SU-DHL-6 (cell line): ENCODE measurements at regions not wholly inside any gene's neighbourhood (a gene's known extent, or its start where the extent isn't known, plus 50 kb on each side); places are given as distances from the start of the nearest gene placed in this dataset.

Experiments
- EZH2phosphoT487 ChIP-seq: fragments of 200-600 bp; sonication (generic), shearing (Covaris generic); conservative IDR thresholded peaks from 2 replicates; pipeline ENCODE4 v1.6.1; 2018; ENCODE audit warnings: mild to moderate bottlenecking, antibody characterized with exemption, low read length, moderate library complexity, mixed read lengths
- TF ChIP-seq, protein P1 (sequence below): fragments of 200-600 bp; sonication (generic); IDR thresholded peaks from one replicate; pipeline ENCODE4 v1.5.1; 2017; ENCODE audit warnings: antibody characterized with exemption, mild to moderate bottlenecking, low read length, moderate library complexity; ENCODE audit not compliant: insufficient read depth, poor library complexity, severe bottlenecking

GRCh38 chr2:177063331-177063730 is 149.3 kb upstream of the HNRNPA3 start:
- TF ChIP-seq, protein P1, sequence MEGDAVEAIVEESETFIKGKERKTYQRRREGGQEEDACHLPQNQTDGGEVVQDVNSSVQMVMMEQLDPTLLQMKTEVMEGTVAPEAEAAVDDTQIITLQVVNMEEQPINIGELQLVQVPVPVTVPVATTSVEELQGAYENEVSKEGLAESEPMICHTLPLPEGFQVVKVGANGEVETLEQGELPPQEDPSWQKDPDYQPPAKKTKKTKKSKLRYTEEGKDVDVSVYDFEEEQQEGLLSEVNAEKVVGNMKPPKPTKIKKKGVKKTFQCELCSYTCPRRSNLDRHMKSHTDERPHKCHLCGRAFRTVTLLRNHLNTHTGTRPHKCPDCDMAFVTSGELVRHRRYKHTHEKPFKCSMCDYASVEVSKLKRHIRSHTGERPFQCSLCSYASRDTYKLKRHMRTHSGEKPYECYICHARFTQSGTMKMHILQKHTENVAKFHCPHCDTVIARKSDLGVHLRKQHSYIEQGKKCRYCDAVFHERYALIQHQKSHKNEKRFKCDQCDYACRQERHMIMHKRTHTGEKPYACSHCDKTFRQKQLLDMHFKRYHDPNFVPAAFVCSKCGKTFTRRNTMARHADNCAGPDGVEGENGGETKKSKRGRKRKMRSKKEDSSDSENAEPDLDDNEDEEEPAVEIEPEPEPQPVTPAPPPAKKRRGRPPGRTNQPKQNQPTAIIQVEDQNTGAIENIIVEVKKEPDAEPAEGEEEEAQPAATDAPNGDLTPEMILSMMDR, result no peak
- TF ChIP-seq EZH2phosphoT487, result no peak
